ENCODE measurements at regions not wholly inside any gene's neighbourhood (a gene's known extent, or its start where the extent isn't known, plus 50 kb on each side); places are given as distances from the start of the nearest gene placed in this dataset.

GRCh38 chr6:74145931-74146330 is 449.9 kb downstream of the CD109 start:
- no peaks in the 10 kb centered on the region for H3K36me3 ChIP-seq (replicated peaks in 1 of 2; ENCODE audit: control insufficient read depth in 1 of 2, insufficient read depth in 2 of 2, low read length in 2 of 2)
- H4K20me1 ChIP-seq (ENCODE audit: insufficient read depth, low read length), result no peaks in the 10 kb centered on the region
- no peak overlapping the region for H3K4me2 ChIP-seq (ENCODE audit: low read depth, low read length)
- H3K79me2 ChIP-seq (ENCODE audit: insufficient read depth, low read length), result no peaks in the 10 kb centered on the region
- no peak for DNase-seq (ENCODE audit: low spot score)
- ChIA-PET CTCF (ENCODE audit: low intra/inter-chr PET ratio, low total read pairs) (no interaction called here), POLR2A (no interaction called here)
- in situ Hi-C loops (cut with HindIII; ENCODE audit: extremely low pct_ligation_motif_present, low pct_unique_long_range_greater_than_20kb), result no loop called here
- TF ChIP-seq U2AF2 (IDR thresholded peaks at IDR 0.05; ENCODE audit: low read depth, low read length), result no peak
- no peaks in the 10 kb centered on the region for H3K9me3 ChIP-seq (ENCODE audit: low read length)
- no peak overlapping the region for H3K27ac ChIP-seq (ENCODE audit: extremely low read length, insufficient read depth, low read length)
- no peak overlapping the region for H3K4me3 ChIP-seq (replicated peaks in 1 of 3; ENCODE audit: insufficient read depth in 1 of 3, low read depth in 2 of 3, low read length in 3 of 3)
- H3K9ac ChIP-seq (ENCODE audit: insufficient read depth, low read depth, low read length), result no peak overlapping the region
- no peaks in the 10 kb centered on the region for H3K4me1 ChIP-seq (ENCODE audit: insufficient read depth, low read length)
- H2AFZ ChIP-seq (ENCODE audit: low read length), result no peak overlapping the region
- BruUV-seq (replicated peaks), result no TSS peak
- no peak for ATAC-seq
- no peaks in the 10 kb centered on the region for H3K27me3 ChIP-seq (ENCODE audit: control insufficient read depth in 1 of 2, insufficient read depth in 2 of 2, low read length in 2 of 2)
- no peak for FAIRE-seq
- intact Hi-C loops (cut with micrococcal nuclease; ENCODE audit: unreplicated experiment), result no loop called here

DNA sequence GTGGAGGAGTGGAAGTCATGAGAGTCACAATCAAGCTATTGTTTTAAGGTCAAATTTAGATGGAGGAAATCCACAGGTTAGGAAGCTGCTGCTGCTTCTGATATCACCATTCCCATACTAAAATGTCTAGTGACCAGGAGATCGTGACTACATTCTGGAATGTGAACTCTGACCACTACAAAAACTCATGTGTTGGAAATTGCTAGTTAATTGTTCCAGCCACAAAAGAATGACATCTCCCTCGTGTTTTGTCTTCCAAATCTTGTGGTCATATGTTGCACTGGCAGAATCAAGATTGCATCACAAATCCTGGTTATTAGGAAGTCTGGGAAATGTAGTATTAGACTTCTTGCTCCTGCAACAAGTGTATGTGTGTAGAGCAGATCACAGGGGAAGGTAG is 441.9 kb downstream of the CD109 start:
- H4K20me1 ChIP-seq (ENCODE audit: insufficient read depth, low read length), result no peaks in the 10 kb centered on the region
- no peaks in the 10 kb centered on the region for H3K27me3 ChIP-seq (ENCODE audit: control insufficient read depth in 1 of 2, insufficient read depth in 2 of 2, low read length in 2 of 2)
- POLR2A ChIA-PET, result no interaction called here
- in situ Hi-C loops (cut with HindIII; ENCODE audit: extremely low pct_ligation_motif_present, low pct_unique_long_range_greater_than_20kb), result no loop called here
- no peak for ATAC-seq
- peak; percentile 6 for DNase-seq (ENCODE audit: low spot score)
- H3K79me2 ChIP-seq (ENCODE audit: insufficient read depth, low read length), result no peaks in the 10 kb centered on the region
- no peak overlapping the region for H3K4me3 ChIP-seq (replicated peaks in 1 of 3; ENCODE audit: insufficient read depth in 1 of 3, low read depth in 2 of 3, low read length in 3 of 3)
- H3K4me1 ChIP-seq (ENCODE audit: insufficient read depth, low read length), result no peaks in the 10 kb centered on the region
- no peak overlapping the region for H2AFZ ChIP-seq (ENCODE audit: low read length)
- H3K27ac ChIP-seq (ENCODE audit: extremely low read length, insufficient read depth, low read length), result no peak overlapping the region
- H3K9ac ChIP-seq (ENCODE audit: insufficient read depth, low read depth, low read length), result no peak overlapping the region
- CTCF ChIA-PET (ENCODE audit: low intra/inter-chr PET ratio, low total read pairs), result no interaction called here
- BruUV-seq (replicated peaks), result no TSS peak
- no peaks in the 10 kb centered on the region for H3K9me3 ChIP-seq (ENCODE audit: low read length)
- WGBS (ENCODE audit: low lambda C conversion rate), result 0% methylated on average over 2 of the region's 2 CpGs
- H3K4me2 ChIP-seq (ENCODE audit: low read depth, low read length), result no peak overlapping the region
- intact Hi-C loops (cut with micrococcal nuclease; ENCODE audit: unreplicated experiment), result no loop called here
- H3K36me3 ChIP-seq (replicated peaks in 1 of 2; ENCODE audit: control insufficient read depth in 1 of 2, insufficient read depth in 2 of 2, low read length in 2 of 2), result no peaks in the 10 kb centered on the region
- FAIRE-seq, result no peak
- TF ChIP-seq PREB (CRISPR knock-in tag; IDR thresholded peaks at IDR 0.05), result no peak
- no peak for TF ChIP-seq SOX13 (IDR thresholded peaks at IDR 0.05)
- 0 out of 4 replicates have a peak, but pooled peaks of 1 of the 2 experiments have one; percentile 26 for TF ChIP-seq SOX13 (CRISPR knock-in tag; conservative IDR thresholded peaks at IDR 0.05 in 1 of 2, IDR thresholded peaks at IDR 0.05 in 1 of 2)
- TF ChIP-seq HIVEP1 (CRISPR knock-in tag; IDR thresholded peaks at IDR 0.05), result no peak
- TF ChIP-seq, protein P1, sequence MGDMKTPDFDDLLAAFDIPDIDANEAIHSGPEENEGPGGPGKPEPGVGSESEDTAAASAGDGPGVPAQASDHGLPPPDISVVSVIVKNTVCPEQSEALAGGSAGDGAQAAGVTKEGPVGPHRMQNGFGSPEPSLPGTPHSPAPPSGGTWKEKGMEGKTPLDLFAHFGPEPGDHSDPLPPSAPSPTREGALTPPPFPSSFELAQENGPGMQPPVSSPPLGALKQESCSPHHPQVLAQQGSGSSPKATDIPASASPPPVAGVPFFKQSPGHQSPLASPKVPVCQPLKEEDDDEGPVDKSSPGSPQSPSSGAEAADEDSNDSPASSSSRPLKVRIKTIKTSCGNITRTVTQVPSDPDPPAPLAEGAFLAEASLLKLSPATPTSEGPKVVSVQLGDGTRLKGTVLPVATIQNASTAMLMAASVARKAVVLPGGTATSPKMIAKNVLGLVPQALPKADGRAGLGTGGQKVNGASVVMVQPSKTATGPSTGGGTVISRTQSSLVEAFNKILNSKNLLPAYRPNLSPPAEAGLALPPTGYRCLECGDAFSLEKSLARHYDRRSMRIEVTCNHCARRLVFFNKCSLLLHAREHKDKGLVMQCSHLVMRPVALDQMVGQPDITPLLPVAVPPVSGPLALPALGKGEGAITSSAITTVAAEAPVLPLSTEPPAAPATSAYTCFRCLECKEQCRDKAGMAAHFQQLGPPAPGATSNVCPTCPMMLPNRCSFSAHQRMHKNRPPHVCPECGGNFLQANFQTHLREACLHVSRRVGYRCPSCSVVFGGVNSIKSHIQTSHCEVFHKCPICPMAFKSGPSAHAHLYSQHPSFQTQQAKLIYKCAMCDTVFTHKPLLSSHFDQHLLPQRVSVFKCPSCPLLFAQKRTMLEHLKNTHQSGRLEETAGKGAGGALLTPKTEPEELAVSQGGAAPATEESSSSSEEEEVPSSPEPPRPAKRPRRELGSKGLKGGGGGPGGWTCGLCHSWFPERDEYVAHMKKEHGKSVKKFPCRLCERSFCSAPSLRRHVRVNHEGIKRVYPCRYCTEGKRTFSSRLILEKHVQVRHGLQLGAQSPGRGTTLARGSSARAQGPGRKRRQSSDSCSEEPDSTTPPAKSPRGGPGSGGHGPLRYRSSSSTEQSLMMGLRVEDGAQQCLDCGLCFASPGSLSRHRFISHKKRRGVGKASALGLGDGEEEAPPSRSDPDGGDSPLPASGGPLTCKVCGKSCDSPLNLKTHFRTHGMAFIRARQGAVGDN (CRISPR knock-in tag; IDR thresholded peaks at IDR 0.05), result no peak
- TF ChIP-seq, protein P2, sequence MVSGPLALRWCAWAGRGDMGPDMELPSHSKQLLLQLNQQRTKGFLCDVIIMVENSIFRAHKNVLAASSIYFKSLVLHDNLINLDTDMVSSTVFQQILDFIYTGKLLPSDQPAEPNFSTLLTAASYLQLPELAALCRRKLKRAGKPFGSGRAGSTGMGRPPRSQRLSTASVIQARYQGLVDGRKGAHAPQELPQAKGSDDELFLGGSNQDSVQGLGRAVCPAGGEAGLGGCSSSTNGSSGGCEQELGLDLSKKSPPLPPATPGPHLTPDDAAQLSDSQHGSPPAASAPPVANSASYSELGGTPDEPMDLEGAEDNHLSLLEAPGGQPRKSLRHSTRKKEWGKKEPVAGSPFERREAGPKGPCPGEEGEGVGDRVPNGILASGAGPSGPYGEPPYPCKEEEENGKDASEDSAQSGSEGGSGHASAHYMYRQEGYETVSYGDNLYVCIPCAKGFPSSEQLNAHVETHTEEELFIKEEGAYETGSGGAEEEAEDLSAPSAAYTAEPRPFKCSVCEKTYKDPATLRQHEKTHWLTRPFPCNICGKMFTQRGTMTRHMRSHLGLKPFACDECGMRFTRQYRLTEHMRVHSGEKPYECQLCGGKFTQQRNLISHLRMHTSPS (CRISPR knock-in tag; IDR thresholded peaks at IDR 0.05; ENCODE audit: low read depth), result no peak
- no peak for TF ChIP-seq ZKSCAN8 (CRISPR knock-in tag; IDR thresholded peaks at IDR 0.05; ENCODE audit: borderline replicate concordance)
- no peak for TF ChIP-seq ZNF644 (CRISPR knock-in tag; IDR thresholded peaks at IDR 0.05; ENCODE audit: low read depth)
- TF ChIP-seq PCBP2 (optimal IDR thresholded peaks at IDR 0.05; ENCODE audit: low read depth, low read length, poor library complexity, severe bottlenecking), result no peak
- TF ChIP-seq, protein P3, sequence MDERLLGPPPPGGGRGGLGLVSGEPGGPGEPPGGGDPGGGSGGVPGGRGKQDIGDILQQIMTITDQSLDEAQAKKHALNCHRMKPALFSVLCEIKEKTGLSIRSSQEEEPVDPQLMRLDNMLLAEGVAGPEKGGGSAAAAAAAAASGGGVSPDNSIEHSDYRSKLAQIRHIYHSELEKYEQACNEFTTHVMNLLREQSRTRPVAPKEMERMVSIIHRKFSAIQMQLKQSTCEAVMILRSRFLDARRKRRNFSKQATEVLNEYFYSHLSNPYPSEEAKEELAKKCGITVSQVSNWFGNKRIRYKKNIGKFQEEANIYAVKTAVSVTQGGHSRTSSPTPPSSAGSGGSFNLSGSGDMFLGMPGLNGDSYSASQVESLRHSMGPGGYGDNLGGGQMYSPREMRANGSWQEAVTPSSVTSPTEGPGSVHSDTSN (CRISPR knock-in tag; IDR thresholded peaks at IDR 0.05), result no peak

Data from HepG2 (cell line).